ENCODE measurements at regions not wholly inside any gene's neighbourhood (a gene's known extent, or its start where the extent isn't known, plus 50 kb on each side); places are given as distances from the start of the nearest gene placed in this dataset.
A peak's percentile ranks its signal among the peaks of the same experiment; 100 is the strongest.

GRCh38 chr5:164431634-164432304 is 926.4 kb downstream of the MAT2B start:
- TF ChIP-seq CSRNP3 (CRISPR knock-in tag; IDR thresholded peaks at IDR 0.05) (no peak), TCF4 (CRISPR knock-in tag; IDR thresholded peaks at IDR 0.05; ENCODE audit: borderline replicate concordance) (no peak), PPARA (CRISPR knock-in tag; IDR thresholded peaks at IDR 0.05; ENCODE audit: borderline replicate concordance) (no peak), ZNF565 (CRISPR knock-in tag; conservative IDR thresholded peaks at IDR 0.05; ENCODE audit: low read depth) (no peak), ZC3H10 (CRISPR knock-in tag; IDR thresholded peaks at IDR 0.05) (no peak), TOX (CRISPR knock-in tag; IDR thresholded peaks at IDR 0.05; ENCODE audit: borderline replicate concordance) (no peak), ZNF8 (CRISPR knock-in tag; IDR thresholded peaks at IDR 0.05) (no peak), ZNF70 (CRISPR knock-in tag; IDR thresholded peaks at IDR 0.05) (no peak), ESRRG (CRISPR knock-in tag; IDR thresholded peaks at IDR 0.05) (no peak), POU6F1 (CRISPR knock-in tag; IDR thresholded peaks at IDR 0.05; ENCODE audit: borderline replicate concordance, low read depth) (no peak), PATZ1 (CRISPR knock-in tag; IDR thresholded peaks at IDR 0.05; ENCODE audit: borderline replicate concordance) (no peak), TSHZ2 (CRISPR knock-in tag; IDR thresholded peaks at IDR 0.05) (no peak), ISL1 (CRISPR knock-in tag; IDR thresholded peaks at IDR 0.05) (no peak; the same call in 1 of the 2 replicates), GLIS3 (CRISPR knock-in tag; IDR thresholded peaks at IDR 0.05) (no peak), RARB (CRISPR knock-in tag; IDR thresholded peaks at IDR 0.05) (no peak), BACH2 (CRISPR knock-in tag; IDR thresholded peaks at IDR 0.05; ENCODE audit: borderline replicate concordance) (no peak), CSDC2 (CRISPR knock-in tag; IDR thresholded peaks at IDR 0.05) (no peak), ZFP30 (CRISPR knock-in tag; IDR thresholded peaks at IDR 0.05) (no peak), ZFP3 (CRISPR knock-in tag; IDR thresholded peaks at IDR 0.05) (no peak)
- no peak for ATAC-seq

GRCh38 chr5:164433106-164433870 is 927.9 kb downstream of the MAT2B start:
- TF ChIP-seq CSDC2 (CRISPR knock-in tag; IDR thresholded peaks at IDR 0.05) (no peak), ISL1 (CRISPR knock-in tag; IDR thresholded peaks at IDR 0.05) (peak; percentile 85), ARNTL (CRISPR knock-in tag; IDR thresholded peaks at IDR 0.05; ENCODE audit: borderline replicate concordance, low read depth) (no peak), BACH2 (CRISPR knock-in tag; IDR thresholded peaks at IDR 0.05; ENCODE audit: borderline replicate concordance) (no peak), ZFP3 (CRISPR knock-in tag; IDR thresholded peaks at IDR 0.05) (peak; percentile 85)
- peak; percentile 91 for ATAC-seq

GRCh38 chr5:164435576-164435975 is 930.2 kb downstream of the MAT2B start:
- no peak for TF ChIP-seq ZNF70 (CRISPR knock-in tag; IDR thresholded peaks at IDR 0.05)
- no peak for TF ChIP-seq CSRNP3 (CRISPR knock-in tag; IDR thresholded peaks at IDR 0.05)
- TF ChIP-seq PPARA (CRISPR knock-in tag; IDR thresholded peaks at IDR 0.05; ENCODE audit: borderline replicate concordance): no peak
- no peak for TF ChIP-seq PATZ1 (CRISPR knock-in tag; IDR thresholded peaks at IDR 0.05; ENCODE audit: borderline replicate concordance)
- no peak for TF ChIP-seq RARB (CRISPR knock-in tag; IDR thresholded peaks at IDR 0.05)
- TF ChIP-seq OSR1 (CRISPR knock-in tag; IDR thresholded peaks at IDR 0.05): no peak
- TF ChIP-seq SNAI2 (CRISPR knock-in tag; IDR thresholded peaks at IDR 0.05): no peak
- no peak for TF ChIP-seq CSDC2 (CRISPR knock-in tag; IDR thresholded peaks at IDR 0.05)
- TF ChIP-seq TOX (CRISPR knock-in tag; IDR thresholded peaks at IDR 0.05; ENCODE audit: borderline replicate concordance): no peak
- TF ChIP-seq ZNF8 (CRISPR knock-in tag; IDR thresholded peaks at IDR 0.05): no peak
- no peak for TF ChIP-seq ZNF565 (CRISPR knock-in tag; conservative IDR thresholded peaks at IDR 0.05; ENCODE audit: low read depth)
- TF ChIP-seq ISL1 (CRISPR knock-in tag; IDR thresholded peaks at IDR 0.05): no peak
- no peak for TF ChIP-seq GLIS3 (CRISPR knock-in tag; IDR thresholded peaks at IDR 0.05)
- ATAC-seq: no peak

Measured in SK-N-SH treated with all-trans-retinoic acid at 6 μM for 48 hours (cell line).